ENCODE measurements at regions not wholly inside any gene's neighbourhood (a gene's known extent, or its start where the extent isn't known, plus 50 kb on each side); places are given as distances from the start of the nearest gene placed in this dataset. TPM values are rescaled to one million over a fixed set of nuclear protein-coding genes. Genes with fewer than 3 reads are reported as not detected.

Small RNAs in the stretch of these regions (small RNA-seq; reads per million reads assigned to genes)
- gene RN7SL496P (not detected), gene RNU6-719P (not detected)

Data from hepatocyte (in vitro differentiated cells).